Astrocyte (in vitro differentiated cells and primary cell): ENCODE measurements at regions not wholly inside any gene's neighbourhood (a gene's known extent, or its start where the extent isn't known, plus 50 kb on each side); places are given as distances from the start of the nearest gene placed in this dataset.

Experiments used
- DNase-seq: peaks from one replicate; pipeline ENCODE4 v3.0.0-alpha.2; 2010; ENCODE audit warnings: low read depth
- FAIRE-seq: peaks from 2 replicates; lab custom pipeline; 2011; peaks lifted over from hg19 to GRCh38; lab: Jason Lieb, UNC
- H2AFZ ChIP-seq: 2 replicates; pipeline ENCODE4 v1.6.0; 2012; ENCODE audit warnings: low read depth, low read length, inconsistent platforms
- H3K27ac ChIP-seq: 2 replicates; pipeline ENCODE4 v1.5.1; 2011; ENCODE audit warnings: low read depth, low read length, inconsistent platforms
- H3K27me3 ChIP-seq: 2 replicates; pipeline ENCODE4 v1.6.0; 2011; ENCODE audit warnings: low read length, inconsistent platforms; ENCODE audit not compliant: insufficient read depth
- H3K36me3 ChIP-seq: 2 replicates; pipeline ENCODE4 v1.5.1; 2011; ENCODE audit warnings: low read length, inconsistent platforms; ENCODE audit not compliant: insufficient read depth
- H3K4me1 ChIP-seq: 2 replicates; pipeline ENCODE4 v1.5.1; 2011; ENCODE audit warnings: low read length, inconsistent platforms; ENCODE audit not compliant: insufficient read depth
- H3K4me2 ChIP-seq: 2 replicates; pipeline ENCODE4 v1.6.0; 2012; ENCODE audit warnings: low read length, inconsistent platforms
- H3K4me3 ChIP-seq: 2 replicates; pipeline ENCODE4 v1.5.1; 2011; ENCODE audit warnings: low read depth, mild to moderate bottlenecking, low read length, inconsistent platforms; ENCODE audit not compliant: insufficient read depth
- H3K79me2 ChIP-seq: 2 replicates; pipeline ENCODE4 v1.6.0; 2012; ENCODE audit warnings: mild to moderate bottlenecking, low read length, inconsistent platforms; ENCODE audit not compliant: insufficient read depth
- H3K9ac ChIP-seq: 2 replicates; pipeline ENCODE4 v1.6.0; 2012; ENCODE audit warnings: mild to moderate bottlenecking, low read length, inconsistent platforms
- H3K9me3 ChIP-seq: 2 replicates; pipeline ENCODE4 v1.5.1; 2012; ENCODE audit warnings: low read depth, mild to moderate bottlenecking, low read length, inconsistent platforms; ENCODE audit not compliant: insufficient read depth
- H4K20me1 ChIP-seq: 2 replicates; pipeline ENCODE4 v1.6.0; 2012; ENCODE audit warnings: low read length, inconsistent platforms; ENCODE audit not compliant: insufficient read depth
- H3K27ac Mint-ChIP-seq: one replicate; pipeline ENCODE4 v1.8.0; 2021; ENCODE audit warnings: mild to moderate bottlenecking, mixed read lengths; ENCODE audit not compliant: unreplicated experiment
- H3K27me3 Mint-ChIP-seq: one replicate; pipeline ENCODE4 v1.8.0; 2021; ENCODE audit warnings: low read depth, mixed read lengths; ENCODE audit not compliant: unreplicated experiment
- H3K36me3 Mint-ChIP-seq: one replicate; pipeline ENCODE4 v1.8.0; 2021; ENCODE audit warnings: low read depth, mixed read lengths; ENCODE audit not compliant: unreplicated experiment
- H3K4me1 Mint-ChIP-seq: one replicate; pipeline ENCODE4 v1.8.0; 2021; ENCODE audit warnings: low read depth, mixed read lengths; ENCODE audit not compliant: unreplicated experiment
- H3K4me3 Mint-ChIP-seq: one replicate; pipeline ENCODE4 v1.8.0; 2021; ENCODE audit warnings: mild to moderate bottlenecking, moderate library complexity, mixed read lengths; ENCODE audit not compliant: unreplicated experiment
- H3K9me3 Mint-ChIP-seq: one replicate; pipeline ENCODE4 v1.8.0; 2021; ENCODE audit warnings: mild to moderate bottlenecking, mixed read lengths; ENCODE audit not compliant: unreplicated experiment
- EZH2 ChIP-seq: IDR thresholded peaks from 2 replicates; pipeline ENCODE4 v1.6.1; 2012; ENCODE audit warnings: mild to moderate bottlenecking, low read length, inconsistent platforms; ENCODE audit not compliant: insufficient read depth
- TF ChIP-seq, protein P1 (sequence below): IDR thresholded peaks from 2 replicates; pipeline ENCODE4 v1.5.1; 2011; ENCODE audit warnings: low read depth, mild to moderate bottlenecking, inconsistent platforms, low read length, moderate library complexity; ENCODE audit not compliant: insufficient read depth

DNA sequence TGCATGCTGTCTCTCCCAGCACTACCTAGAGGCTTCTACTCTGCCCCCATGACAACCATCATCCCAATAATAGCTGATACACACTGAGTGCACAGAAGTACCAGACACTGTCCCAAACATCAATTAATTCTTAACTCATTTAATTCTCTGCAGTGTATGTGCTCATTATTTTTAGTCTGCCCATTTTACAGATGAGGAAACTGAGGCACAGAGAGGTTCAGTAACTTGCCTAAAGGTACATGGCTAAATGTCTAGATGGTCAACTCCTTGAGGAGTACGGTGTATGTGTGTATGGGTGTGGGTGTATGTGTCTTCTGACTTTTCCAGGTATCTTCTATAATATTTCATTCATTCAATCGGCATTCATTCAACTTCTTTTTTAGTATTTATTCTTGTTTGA is 407.9 kb downstream of the SOX9 start:
- FAIRE-seq: no peak
- no peaks in the 10 kb centered on the region for H3K9me3 Mint-ChIP-seq

GRCh38 chr17:72529386-72529785 is 408.6 kb downstream of the SOX9 start:
- FAIRE-seq (no peak), DNase-seq (peak; percentile 30)
- Histone ChIP-seq H3K36me3 (no peaks in the 10 kb centered on the region), H3K79me2 (peaks cover 92% of the 10 kb centered on the region), H4K20me1 (peaks cover 84% of the 10 kb centered on the region), H3K4me2 (peak overlapping the region; percentile 31), H3K27me3 (no peaks in the 10 kb centered on the region), H2AFZ (no peak overlapping the region), H3K4me1 (no peaks in the 10 kb centered on the region), H3K27ac (no peak overlapping the region), H3K9ac (no peak overlapping the region), H3K9me3 (no peaks in the 10 kb centered on the region), H3K4me3 (no peak overlapping the region)
- no peak overlapping the region for H3K4me3 Mint-ChIP-seq
- H3K27me3 Mint-ChIP-seq: no peaks in the 10 kb centered on the region
- no peaks in the 10 kb centered on the region for H3K9me3 Mint-ChIP-seq
- H3K4me1 Mint-ChIP-seq: peaks cover 9% of the 10 kb centered on the region
- H3K36me3 Mint-ChIP-seq: peaks cover 1% of the 10 kb centered on the region
- no peak overlapping the region for H3K27ac Mint-ChIP-seq
- TF ChIP-seq, protein P1, sequence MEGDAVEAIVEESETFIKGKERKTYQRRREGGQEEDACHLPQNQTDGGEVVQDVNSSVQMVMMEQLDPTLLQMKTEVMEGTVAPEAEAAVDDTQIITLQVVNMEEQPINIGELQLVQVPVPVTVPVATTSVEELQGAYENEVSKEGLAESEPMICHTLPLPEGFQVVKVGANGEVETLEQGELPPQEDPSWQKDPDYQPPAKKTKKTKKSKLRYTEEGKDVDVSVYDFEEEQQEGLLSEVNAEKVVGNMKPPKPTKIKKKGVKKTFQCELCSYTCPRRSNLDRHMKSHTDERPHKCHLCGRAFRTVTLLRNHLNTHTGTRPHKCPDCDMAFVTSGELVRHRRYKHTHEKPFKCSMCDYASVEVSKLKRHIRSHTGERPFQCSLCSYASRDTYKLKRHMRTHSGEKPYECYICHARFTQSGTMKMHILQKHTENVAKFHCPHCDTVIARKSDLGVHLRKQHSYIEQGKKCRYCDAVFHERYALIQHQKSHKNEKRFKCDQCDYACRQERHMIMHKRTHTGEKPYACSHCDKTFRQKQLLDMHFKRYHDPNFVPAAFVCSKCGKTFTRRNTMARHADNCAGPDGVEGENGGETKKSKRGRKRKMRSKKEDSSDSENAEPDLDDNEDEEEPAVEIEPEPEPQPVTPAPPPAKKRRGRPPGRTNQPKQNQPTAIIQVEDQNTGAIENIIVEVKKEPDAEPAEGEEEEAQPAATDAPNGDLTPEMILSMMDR: no peak
- no peak for TF ChIP-seq EZH2

More for the DNA sequence above, 407.9 kb downstream of the SOX9 start:
- H2AFZ ChIP-seq: no peak overlapping the region
- no peaks in the 10 kb centered on the region for H3K4me1 ChIP-seq
- no peak overlapping the region for H3K4me2 ChIP-seq
- no peak overlapping the region for H3K4me3 ChIP-seq
- Mint-ChIP-seq H3K27ac (no peak overlapping the region), H3K36me3 (no peaks in the 10 kb centered on the region), H3K4me3 (no peak overlapping the region), H3K4me1 (peaks cover 9% of the 10 kb centered on the region), H3K27me3 (no peaks in the 10 kb centered on the region)
- no peak overlapping the region for H3K9ac ChIP-seq
- H3K27ac ChIP-seq: no peak overlapping the region
- no peak for TF ChIP-seq EZH2
- TF ChIP-seq, protein P1: no peak
- H3K27me3 ChIP-seq: no peaks in the 10 kb centered on the region
- DNase-seq: no peak
- H3K79me2 ChIP-seq: peaks cover 90% of the 10 kb centered on the region
- no peaks in the 10 kb centered on the region for H3K9me3 ChIP-seq
- peaks cover 84% of the 10 kb centered on the region for H4K20me1 ChIP-seq
- H3K36me3 ChIP-seq: no peaks in the 10 kb centered on the region

DNA sequence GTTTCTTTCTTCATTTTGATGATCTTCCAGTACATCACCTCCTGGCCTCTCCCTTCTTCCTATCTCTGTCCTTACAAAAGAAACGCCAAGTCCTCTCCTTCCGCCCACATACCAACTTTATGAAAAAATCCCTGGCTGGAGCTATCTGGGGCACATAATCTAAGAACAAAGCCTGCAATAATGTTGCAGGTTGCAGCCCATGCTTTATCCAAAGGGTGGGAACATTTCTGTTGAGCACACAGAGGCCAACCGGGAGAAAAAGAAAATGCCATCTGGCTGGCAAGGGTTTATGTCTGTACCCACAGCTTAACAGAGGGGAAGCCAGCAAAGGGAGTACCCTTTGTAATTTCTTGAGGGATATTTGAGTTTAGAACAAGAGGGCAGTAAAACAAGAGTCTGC is 409.6 kb downstream of the SOX9 start:
- no peak overlapping the region for H3K9ac ChIP-seq
- FAIRE-seq: no peak
- H2AFZ ChIP-seq: no peak overlapping the region
- TF ChIP-seq EZH2: no peak
- TF ChIP-seq, protein P1: no peak
- H3K4me2 ChIP-seq: no peak overlapping the region
- peaks cover 95% of the 10 kb centered on the region for H3K79me2 ChIP-seq
- no peaks in the 10 kb centered on the region for H3K27me3 ChIP-seq
- no peaks in the 10 kb centered on the region for H3K36me3 ChIP-seq
- H3K4me3 Mint-ChIP-seq: no peak overlapping the region
- peaks cover 1% of the 10 kb centered on the region for H3K9me3 Mint-ChIP-seq
- no peak for DNase-seq
- H4K20me1 ChIP-seq: peaks cover 87% of the 10 kb centered on the region
- no peak overlapping the region for H3K27ac Mint-ChIP-seq
- peaks cover 11% of the 10 kb centered on the region for H3K4me1 Mint-ChIP-seq
- no peak overlapping the region for H3K27ac ChIP-seq
- no peaks in the 10 kb centered on the region for H3K9me3 ChIP-seq
- no peak overlapping the region for H3K4me3 ChIP-seq
- H3K27me3 Mint-ChIP-seq: no peaks in the 10 kb centered on the region
- H3K36me3 Mint-ChIP-seq: peaks cover 3% of the 10 kb centered on the region
- no peaks in the 10 kb centered on the region for H3K4me1 ChIP-seq
